ENCODE measurements at regions not wholly inside any gene's neighbourhood (a gene's known extent, or its start where the extent isn't known, plus 50 kb on each side); places are given as distances from the start of the nearest gene placed in this dataset.
"Not testable (repeated sequence)": the region's sequence is repeated elsewhere in the genome, so short reads cannot be mapped to it uniquely, and the experiment has no call there.

GRCh38 chr9:85315535-85315934 lies 426.2 kb downstream of the AGTPBP1 start:
- not testable (repeated sequence) for TF ChIP-seq YY1 (IDR thresholded peaks at IDR 0.05; ENCODE audit: insufficient read depth, insufficient read length); SUZ12 (IDR thresholded peaks at IDR 0.05; ENCODE audit: extremely low read depth, insufficient read depth, insufficient read length)
- peak; percentile 21; the same call in 1 of the 2 replicates for TF ChIP-seq ZNF274 (IDR thresholded peaks at IDR 0.05; ENCODE audit: low read depth, low read length)

All from NT2/D1 (cell line).